H9 (cell line): ENCODE measurements at regions not wholly inside any gene's neighbourhood (a gene's known extent, or its start where the extent isn't known, plus 50 kb on each side); places are given as distances from the start of the nearest gene placed in this dataset.

Source experiments
- DNase-seq: peaks from one replicate; pipeline ENCODE4 v3.0.0-alpha.2; 2017
- H2AFZ ChIP-seq: one replicate; pipeline ENCODE4 v1.6.1; 2013; ENCODE audit warnings: mild to moderate bottlenecking, low read length, control low read depth, moderate library complexity
- H2AK5ac ChIP-seq: 2 replicates; pipeline ENCODE4 v1.6.1; 2013; ENCODE audit warnings: low read length, control low read depth, mixed read lengths; ENCODE audit not compliant: insufficient read length
- H2BK120ac ChIP-seq: one replicate; pipeline ENCODE4 v1.6.1; 2013; ENCODE audit warnings: low read depth, mild to moderate bottlenecking, low read length, control low read depth, inconsistent platforms; ENCODE audit not compliant: poor library complexity, severe bottlenecking
- H2BK12ac ChIP-seq: 2 replicates; pipeline ENCODE4 v1.6.1; 2013; ENCODE audit warnings: low read length, control low read depth, mixed read lengths, low read depth; ENCODE audit not compliant: insufficient read length
- H2BK15ac ChIP-seq: 2 replicates; pipeline ENCODE4 v1.6.1; 2013; ENCODE audit warnings: low read depth, low read length, control low read depth
- H2BK20ac ChIP-seq: one replicate; pipeline ENCODE4 v1.6.1; 2013; ENCODE audit warnings: low read depth, mild to moderate bottlenecking, low read length, control low read depth, inconsistent platforms; ENCODE audit not compliant: poor library complexity, severe bottlenecking
- H2BK5ac ChIP-seq: 2 replicates; pipeline ENCODE4 v1.6.1; 2013; ENCODE audit warnings: low read length, control low read depth, mixed read lengths; ENCODE audit not compliant: insufficient read length
- H3K14ac ChIP-seq: 2 replicates; pipeline ENCODE4 v1.6.1; 2013; ENCODE audit warnings: low read length, control low read depth; ENCODE audit not compliant: insufficient read depth
- H3K18ac ChIP-seq: 2 replicates; pipeline ENCODE4 v1.6.1; 2013; ENCODE audit warnings: low read depth, mild to moderate bottlenecking, mixed read lengths, low read length, control low read depth; ENCODE audit not compliant: insufficient read length
- H3K23ac ChIP-seq: 2 replicates; pipeline ENCODE4 v1.6.1; 2013; ENCODE audit warnings: low read length, control low read depth, mixed read lengths, low read depth; ENCODE audit not compliant: insufficient read length
- H3K23me2 ChIP-seq: 2 replicates; pipeline ENCODE4 v1.6.1; 2013; ENCODE audit warnings: low read depth, mild to moderate bottlenecking, mixed read lengths, low read length, control low read depth; ENCODE audit not compliant: insufficient read length, poor library complexity, severe bottlenecking
- H3K27ac ChIP-seq: 2 replicates; pipeline ENCODE4 v1.5.1; 2013; ENCODE audit warnings: low read length, control low read depth, mixed read lengths, low read depth; ENCODE audit not compliant: insufficient read length
- H3K27me3 ChIP-seq: 2 replicates; pipeline ENCODE4 v1.6.1; 2013; ENCODE audit warnings: low read length, control low read depth, inconsistent platforms; ENCODE audit not compliant: insufficient read depth
- H3K4ac ChIP-seq: 2 replicates; pipeline ENCODE4 v1.6.1; 2013; ENCODE audit warnings: low read depth, mild to moderate bottlenecking, control low read depth, inconsistent platforms, low read length, moderate library complexity
- H3K4me1 ChIP-seq: 2 replicates; pipeline ENCODE4 v1.6.1; 2013; ENCODE audit warnings: low read length, control low read depth, inconsistent platforms; ENCODE audit not compliant: insufficient read depth
- H3K4me2 ChIP-seq: 2 replicates; pipeline ENCODE4 v1.6.1; 2013; ENCODE audit warnings: low read length, control low read depth, mixed read lengths; ENCODE audit not compliant: insufficient read length, insufficient read depth
- H3K56ac ChIP-seq: 2 replicates; pipeline ENCODE4 v1.6.1; 2013; ENCODE audit warnings: low read depth, mild to moderate bottlenecking, mixed read lengths, low read length, control low read depth; ENCODE audit not compliant: insufficient read length
- H3K79me1 ChIP-seq: 2 replicates; pipeline ENCODE4 v1.6.1; 2013; ENCODE audit warnings: low read depth, mild to moderate bottlenecking, moderate library complexity, low read length, control low read depth, inconsistent platforms; ENCODE audit not compliant: insufficient read depth, poor library complexity, severe bottlenecking
- H3K79me2 ChIP-seq: 2 replicates; pipeline ENCODE4 v1.6.1; 2013; ENCODE audit warnings: low read length, control low read depth, inconsistent platforms; ENCODE audit not compliant: insufficient read depth
- H3K9ac ChIP-seq: 2 replicates; pipeline ENCODE4 v1.6.1; 2013; ENCODE audit warnings: low read length, control low read depth, mixed read lengths; ENCODE audit not compliant: insufficient read length; ENCODE audit errors: extremely low read depth
- H3K9me3 ChIP-seq: one replicate; pipeline ENCODE4 v1.6.1; 2013; ENCODE audit warnings: low read depth, low read length, inconsistent platforms; ENCODE audit not compliant: control insufficient read depth
- H3T11ph ChIP-seq: one replicate; pipeline ENCODE4 v1.6.1; 2013; ENCODE audit warnings: mild to moderate bottlenecking, low read length, control low read depth, inconsistent platforms
- H4K20me1 ChIP-seq: one replicate; pipeline ENCODE4 v1.6.1; 2013; ENCODE audit not compliant: control insufficient read depth, insufficient read length, insufficient read depth
- H4K5ac ChIP-seq: 2 replicates; pipeline ENCODE4 v1.6.1; 2013; ENCODE audit warnings: low read depth, mild to moderate bottlenecking, mixed read lengths, low read length, control low read depth; ENCODE audit not compliant: insufficient read length
- H4K8ac ChIP-seq: replicated peaks from 2 replicates; pipeline ENCODE4 v1.6.1; 2013; ENCODE audit warnings: low read length, control low read depth, mixed read lengths, low read depth; ENCODE audit not compliant: insufficient read length
- H4K91ac ChIP-seq: 2 replicates; pipeline ENCODE4 v1.6.1; 2013; ENCODE audit warnings: low read depth, mild to moderate bottlenecking, moderate library complexity, mixed read lengths, low read length, control low read depth; ENCODE audit not compliant: insufficient read length
- H3K27ac Mint-ChIP-seq, 3 experiments: 2 replicates in 2 of 3; 3 replicates in 1 of 3; pipeline ENCODE4 v1.8.0; 2020 to 2021; ENCODE audit warnings: mixed read lengths in 3 of 3, mild to moderate bottlenecking in 1 of 3, moderate library complexity in 1 of 3
- H3K27me3 Mint-ChIP-seq: 2 replicates; pipeline ENCODE4 v1.8.0; 2021; ENCODE audit warnings: low read depth, mild to moderate bottlenecking, moderate library complexity, mixed read lengths
- H3K36me3 Mint-ChIP-seq, 3 experiments: 2 replicates in 2 of 3; 3 replicates in 1 of 3; pipeline ENCODE4 v1.8.0; 2020 to 2021; ENCODE audit warnings: low read depth in 3 of 3, mixed read lengths in 3 of 3; ENCODE audit not compliant: insufficient read depth in 1 of 3
- H3K4me1 Mint-ChIP-seq, 2 experiments: 2 replicates each; pipeline ENCODE4 v1.8.0; 2020; ENCODE audit warnings: mixed read lengths in 2 of 2
- H3K4me3 Mint-ChIP-seq, 2 experiments: 2 replicates in 1 of 2; 3 replicates in 1 of 2; pipeline ENCODE4 v1.8.0; 2020 to 2021; ENCODE audit warnings: mild to moderate bottlenecking in 2 of 2, mixed read lengths in 2 of 2, moderate library complexity in 1 of 2
- H3K9me3 Mint-ChIP-seq, 2 experiments: 2 replicates in 1 of 2; 3 replicates in 1 of 2; pipeline ENCODE4 v1.8.0; 2020; ENCODE audit warnings: mild to moderate bottlenecking in 2 of 2, mixed read lengths in 2 of 2, moderate library complexity in 1 of 2
- CTCF ChIP-seq: fragments of 200-600 bp; sonication (generic); conservative IDR thresholded peaks from 3 replicates; pipeline ENCODE4 v1.8.0; 2021; ENCODE audit warnings: antibody characterized with exemption, mild to moderate bottlenecking
- WGBS: extraction: QIAGEN DNeasy Blood & Tissue Kit; methylation state at CpG from one replicate; pipeline ENCODE4 v1.1.7; 2013; ENCODE audit warnings: missing lambda C conversion rate, low lambda C conversion rate, mixed read lengths; ENCODE audit not compliant: insufficient read length; ENCODE audit errors: extremely low coverage; 5-methylcytosine and 5-hydroxymethylcytosine counted together

GRCh38 chr17:71234349-71234748 lies 886.5 kb upstream of the SOX9 start:
- H4K20me1 ChIP-seq: no peaks in the 10 kb centered on the region
- H3K4ac ChIP-seq: no peak overlapping the region
- no peak overlapping the region for H3K4me2 ChIP-seq
- no peak overlapping the region for H2AK5ac ChIP-seq
- H2BK5ac ChIP-seq: no peak overlapping the region
- no peaks in the 10 kb centered on the region for H3K79me2 ChIP-seq
- WGBS: no CpG with 5 or more reads among the region's 7 CpGs
- H3K18ac ChIP-seq: no peak overlapping the region
- Mint-ChIP-seq H3K4me3 (no peak overlapping the region), H3K36me3 (no peaks in the 10 kb centered on the region), H3K27me3 (peaks cover 2% of the 10 kb centered on the region; the same call in 1 of the 2 replicates), H3K9me3 (no peaks in the 10 kb centered on the region), H3K27ac (no peak overlapping the region), H3K4me1 (no peaks in the 10 kb centered on the region)
- H3K23me2 ChIP-seq: no peaks in the 10 kb centered on the region
- no peaks in the 10 kb centered on the region for H3K79me1 ChIP-seq
- no peak overlapping the region for H3K27ac ChIP-seq
- no peak overlapping the region for H3K56ac ChIP-seq
- no peak overlapping the region for H2BK120ac ChIP-seq
- no peak overlapping the region for H4K8ac ChIP-seq
- no peak overlapping the region for H4K91ac ChIP-seq
- no peak overlapping the region for H2BK20ac ChIP-seq
- no peaks in the 10 kb centered on the region for H3K9me3 ChIP-seq
- no peaks in the 10 kb centered on the region for H3K4me1 ChIP-seq
- no peak for DNase-seq
- no peak overlapping the region for H3K14ac ChIP-seq
- H2BK12ac ChIP-seq: no peak overlapping the region
- no peak for TF ChIP-seq CTCF
- H2AFZ ChIP-seq: no peak overlapping the region
- no peak overlapping the region for H3T11ph ChIP-seq
- no peak overlapping the region for H3K23ac ChIP-seq
- H3K27me3 ChIP-seq: no peaks in the 10 kb centered on the region
- H2BK15ac ChIP-seq: no peak overlapping the region
- no peak overlapping the region for H3K9ac ChIP-seq
- H4K5ac ChIP-seq: no peak overlapping the region
